GM18517 (cell line): ENCODE measurements at regions not wholly inside any gene's neighbourhood (a gene's known extent, or its start where the extent isn't known, plus 50 kb on each side); places are given as distances from the start of the nearest gene placed in this dataset.
"Not testable (repeated sequence)": the region's sequence is repeated elsewhere in the genome, so short reads cannot be mapped to it uniquely, and the experiment has no call there.

Experiments used
- ATAC-seq: cut with Tn5 transposase; IDR thresholded peaks from one replicate; pipeline ENCODE4 v1.9.1; 2021; ENCODE audit warnings: mild to moderate bottlenecking, moderate library complexity; ENCODE audit not compliant: unreplicated experiment

DNA sequence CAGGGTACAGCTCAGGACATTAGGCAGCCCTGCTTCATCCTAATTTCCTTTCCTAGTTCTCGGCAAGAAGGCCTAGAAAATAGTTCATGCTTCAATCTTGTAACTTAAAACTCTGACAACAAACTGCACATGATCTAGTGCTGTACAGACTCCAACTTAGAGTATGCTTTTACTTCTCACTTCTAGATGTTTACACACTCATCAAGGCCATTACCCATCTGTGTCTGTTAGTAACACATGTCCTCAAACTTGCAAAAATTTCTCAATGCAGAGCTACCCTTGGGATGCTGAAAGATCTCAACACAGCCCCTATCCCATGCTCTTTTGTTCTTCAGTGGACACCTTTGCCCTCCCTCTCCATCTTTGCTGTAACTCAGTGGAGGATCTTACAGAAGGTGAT, 252.0 kb downstream of the OSR1 start:
- ATAC-seq = no peak

DNA sequence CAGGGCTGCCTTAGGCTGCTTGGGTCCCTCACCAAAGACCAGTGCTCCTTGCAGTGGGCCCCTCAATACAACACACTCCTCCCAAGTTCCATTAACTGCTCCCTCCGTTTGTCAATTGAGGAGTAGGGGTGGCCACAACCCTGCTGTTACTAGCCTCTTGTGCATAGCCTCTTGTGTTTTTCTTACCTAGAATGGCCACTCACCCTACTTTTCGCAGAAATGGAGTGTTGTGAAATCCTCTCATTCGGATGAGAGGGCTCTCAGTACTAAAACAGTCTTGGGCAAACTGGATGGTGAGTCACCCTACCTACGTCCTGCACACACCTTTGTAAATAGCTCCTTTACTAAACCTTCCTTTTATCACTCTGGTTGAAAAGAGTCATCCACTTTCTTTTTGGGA, 253.9 kb downstream of the OSR1 start:
- ATAC-seq = no peak

DNA sequence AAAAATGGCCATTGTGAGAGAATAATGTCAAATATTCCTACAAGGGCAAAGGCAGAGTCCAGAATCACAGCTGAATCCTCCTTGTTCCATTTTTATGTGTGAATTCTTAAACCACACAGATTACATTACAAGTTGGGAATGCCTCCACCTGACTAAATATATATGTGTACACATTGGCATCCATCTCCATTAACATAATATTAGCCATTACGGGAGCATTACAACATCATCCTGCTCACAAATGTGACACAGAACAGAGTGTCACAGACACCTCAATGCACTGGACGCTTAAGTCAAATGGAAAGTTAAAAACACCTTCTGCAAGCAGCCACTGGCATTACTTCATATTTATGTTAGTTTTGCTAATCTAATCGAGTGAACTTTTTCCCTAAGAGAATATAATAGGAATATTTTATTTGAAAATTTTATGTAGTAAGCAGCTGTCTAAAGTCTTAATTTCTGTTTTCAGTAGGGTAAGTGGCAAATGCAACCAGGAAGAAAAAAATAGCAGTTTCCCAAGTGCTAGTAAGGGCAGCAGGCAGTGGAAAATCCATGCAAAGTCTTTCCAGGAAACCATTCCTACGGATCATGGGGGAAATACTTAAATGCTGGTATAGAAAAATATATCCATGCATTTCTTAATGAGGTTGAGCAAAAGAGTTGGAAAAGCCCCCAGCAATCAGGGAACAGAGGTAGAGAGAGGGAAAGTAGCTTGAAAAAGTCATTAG, 255.6 kb downstream of the OSR1 start:
- no peak for ATAC-seq

DNA sequence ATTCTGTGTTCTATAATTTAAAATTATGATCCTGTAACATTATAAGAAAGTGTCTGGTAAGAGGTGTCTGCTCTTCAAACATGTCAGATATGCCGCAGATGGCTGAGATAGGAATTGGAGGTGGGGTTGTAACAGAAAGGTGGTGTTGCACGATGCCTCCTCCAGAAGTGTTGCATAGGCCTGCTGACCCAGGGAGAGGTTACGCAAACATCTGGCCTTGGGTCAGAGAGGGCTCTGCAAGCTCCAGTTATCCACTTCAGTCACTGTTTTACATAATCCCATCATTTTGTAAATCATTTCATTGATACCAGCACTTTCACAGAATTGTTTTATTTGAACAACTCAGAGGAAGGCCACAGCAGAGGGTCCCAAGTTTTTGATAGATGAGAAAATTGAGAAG, 256.5 kb downstream of the OSR1 start:
- ATAC-seq = no peak

DNA sequence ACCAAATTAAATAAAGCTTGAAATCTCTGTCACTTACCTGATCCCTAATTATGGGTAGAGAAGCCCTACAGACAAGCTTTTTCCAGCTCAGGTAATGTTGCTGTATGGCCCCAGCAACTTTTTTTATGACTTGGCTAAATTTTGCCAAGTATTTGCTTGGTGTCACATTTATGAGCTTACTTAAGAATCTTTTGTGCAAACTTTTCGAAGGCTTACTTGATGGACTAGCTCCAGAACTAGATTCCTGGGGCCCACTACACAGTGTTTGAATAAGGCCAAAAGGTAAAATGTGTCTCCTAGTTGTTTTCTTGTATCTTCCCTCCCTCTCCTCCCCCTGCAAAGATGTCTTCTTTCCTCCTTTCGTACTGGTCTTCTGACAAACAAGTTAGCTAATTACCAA, 257.9 kb downstream of the OSR1 start:
- no peak for ATAC-seq

DNA sequence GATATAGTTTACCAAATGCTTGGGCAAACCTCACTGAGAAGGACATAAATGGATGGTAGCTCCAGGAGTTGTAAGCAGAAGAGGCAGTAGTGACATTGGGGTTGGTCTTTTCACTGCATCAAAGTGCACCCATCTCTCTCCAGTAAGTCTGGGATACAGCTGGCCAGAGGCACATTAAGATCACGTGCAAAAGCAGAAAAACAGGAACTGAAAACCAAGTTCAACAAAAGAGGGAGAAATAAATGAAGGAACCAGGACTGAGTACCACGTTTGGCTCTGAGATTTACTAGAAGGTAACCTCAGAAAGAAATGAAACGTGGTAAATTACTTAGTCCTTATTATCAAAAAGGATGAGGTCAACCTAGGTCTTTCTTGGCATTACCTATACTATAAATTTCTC, 259.2 kb downstream of the OSR1 start:
- no peak for ATAC-seq

DNA sequence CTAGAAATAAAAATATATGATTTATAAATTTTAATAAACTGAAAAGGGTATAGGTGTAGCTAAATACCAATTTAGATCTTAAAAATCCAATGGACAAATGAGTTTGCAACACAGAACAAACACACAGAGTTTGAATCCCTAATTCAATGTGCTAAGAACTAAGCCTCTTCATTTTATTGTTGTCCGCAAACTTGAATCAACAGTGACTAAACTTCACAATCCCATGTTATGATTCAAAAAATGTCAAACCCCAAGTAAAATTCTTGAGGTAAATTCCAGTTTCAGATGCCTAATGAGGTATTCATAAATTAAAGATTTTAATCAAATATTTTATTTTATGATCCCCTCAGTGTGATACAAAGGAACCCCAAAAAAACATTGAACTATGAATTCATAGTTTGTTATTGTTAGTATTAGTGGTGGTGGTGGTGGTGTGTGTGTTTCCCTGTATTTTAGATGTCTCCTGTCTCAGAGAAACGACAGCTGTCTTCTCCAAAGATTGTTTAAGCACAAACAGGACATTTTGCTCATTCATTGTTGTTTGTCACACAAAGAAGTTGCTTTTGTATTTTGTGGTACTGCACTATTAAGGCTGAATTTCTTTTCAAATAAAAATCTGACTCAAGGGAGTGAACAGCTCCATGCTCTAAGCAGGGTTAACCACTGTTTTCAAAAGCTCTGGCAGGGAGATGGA, 259.8 kb downstream of the OSR1 start:
- no peak for ATAC-seq

DNA sequence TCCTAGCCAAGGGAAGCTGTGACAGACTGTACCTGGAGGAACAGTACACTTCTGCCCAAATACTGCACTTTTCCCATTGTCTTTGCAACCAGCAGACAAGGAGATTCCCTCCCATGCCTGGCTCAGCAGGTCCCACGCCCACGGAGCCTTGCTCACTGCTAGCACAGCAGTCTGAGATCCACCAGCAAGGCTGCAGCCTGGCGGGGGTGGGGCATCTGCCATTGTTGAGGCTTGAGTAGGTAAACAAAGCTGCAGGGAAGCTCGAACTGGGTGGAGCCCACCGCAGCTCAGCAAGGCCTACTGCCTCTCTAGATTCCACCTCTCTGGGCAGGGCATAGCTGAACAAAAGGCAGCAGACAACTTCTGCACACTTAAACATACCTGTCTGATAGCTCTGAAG, 268.9 kb downstream of the OSR1 start:
- not testable (repeated sequence) for ATAC-seq

DNA sequence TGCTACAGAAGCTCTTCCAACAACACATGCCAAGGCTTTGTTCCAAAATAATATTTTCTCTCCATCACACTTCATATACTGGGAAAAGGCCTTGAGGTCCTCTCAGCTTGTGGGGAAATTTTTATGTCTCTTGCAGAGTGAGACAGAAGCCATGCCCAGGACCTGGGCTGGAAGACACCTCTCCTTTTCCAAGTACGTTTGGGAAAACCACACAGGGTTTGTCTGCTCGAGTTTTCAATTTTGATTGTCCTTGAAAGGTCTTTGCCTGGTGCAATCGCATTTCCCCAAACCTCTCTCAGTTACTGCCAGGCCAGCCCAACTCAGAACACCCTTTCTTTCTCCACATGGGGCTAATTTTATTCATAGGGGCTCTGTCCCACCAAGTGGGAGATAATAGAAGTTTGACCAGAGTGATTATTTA, 272.2 kb downstream of the OSR1 start:
- ATAC-seq = no peak

DNA sequence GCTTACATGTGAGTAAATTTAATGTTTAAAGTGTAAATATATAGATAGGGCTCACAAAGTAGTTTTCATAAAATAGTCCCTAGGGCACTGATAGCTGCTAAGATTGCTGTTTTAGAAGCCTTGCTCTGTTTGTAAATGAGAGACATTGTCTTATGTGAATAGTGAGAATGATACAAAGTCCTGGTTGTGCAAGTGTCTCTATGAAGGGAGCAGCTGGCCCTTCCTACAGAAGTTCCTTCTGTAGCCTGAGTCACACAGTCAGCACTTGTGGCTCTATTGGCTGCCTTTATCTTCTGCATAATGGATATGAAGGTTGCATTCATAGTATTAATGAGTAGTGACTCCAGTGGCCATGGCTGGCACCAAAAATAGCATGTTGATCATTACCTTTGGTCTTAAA, 279.7 kb downstream of the OSR1 start:
- ATAC-seq = no peak

DNA sequence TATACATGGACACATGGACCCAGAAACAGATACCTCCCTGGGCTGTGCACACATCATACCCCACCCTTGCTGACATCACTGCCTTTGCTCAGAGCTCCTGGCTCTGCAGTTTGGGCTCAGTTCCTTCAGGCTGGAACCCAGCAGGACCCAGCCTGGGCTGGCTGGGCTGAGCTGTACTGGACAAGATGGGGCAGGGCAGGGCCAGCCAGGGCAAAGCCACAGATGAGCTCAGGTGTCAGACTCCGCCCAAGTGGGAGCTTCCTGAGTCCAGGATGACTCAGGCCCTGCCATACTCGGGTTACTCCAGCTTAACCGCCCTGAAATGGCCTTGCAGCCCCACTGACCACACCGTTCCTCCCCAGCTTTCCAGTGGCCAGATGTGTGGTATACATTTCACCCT, 284.9 kb downstream of the OSR1 start:
- ATAC-seq = no peak

DNA sequence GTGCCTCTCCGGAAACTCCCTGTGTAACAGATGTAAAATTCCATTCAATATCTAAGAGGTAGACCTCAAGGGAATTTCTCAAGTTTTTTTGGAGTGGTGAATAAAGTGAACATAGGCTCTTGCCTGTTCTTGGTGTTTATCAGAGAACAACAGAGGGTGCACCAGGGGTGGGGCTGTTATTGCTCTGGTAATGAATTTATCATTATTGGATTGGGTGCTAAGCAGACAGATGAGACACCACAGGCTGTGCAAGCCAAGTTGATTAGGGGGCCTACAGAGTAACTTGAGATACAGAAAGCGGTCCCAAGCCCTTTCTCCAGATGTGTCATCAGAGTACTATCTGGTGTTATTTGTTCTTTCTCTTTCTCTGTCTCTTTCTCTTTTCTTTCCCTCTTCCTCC, 286.3 kb downstream of the OSR1 start:
- ATAC-seq = no peak

DNA sequence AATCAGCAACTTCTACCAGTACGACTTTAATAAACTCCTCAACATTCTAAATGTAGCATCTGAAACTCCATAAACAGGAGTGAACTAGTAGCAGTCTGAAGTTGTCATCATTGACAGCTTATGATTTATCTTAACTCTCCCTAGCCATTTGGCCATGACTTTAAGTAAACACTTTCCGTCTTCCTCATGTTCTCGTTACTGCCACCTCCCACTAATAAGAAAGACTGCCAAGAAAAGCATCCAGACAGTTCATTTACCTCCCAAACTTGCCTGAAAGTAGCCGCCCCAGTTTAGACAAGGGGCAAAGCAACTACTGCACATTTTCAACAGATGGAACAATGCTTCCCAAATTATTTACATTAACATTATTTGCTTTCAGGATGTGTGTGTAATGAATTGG, 287.5 kb downstream of the OSR1 start:
- no peak for ATAC-seq

DNA sequence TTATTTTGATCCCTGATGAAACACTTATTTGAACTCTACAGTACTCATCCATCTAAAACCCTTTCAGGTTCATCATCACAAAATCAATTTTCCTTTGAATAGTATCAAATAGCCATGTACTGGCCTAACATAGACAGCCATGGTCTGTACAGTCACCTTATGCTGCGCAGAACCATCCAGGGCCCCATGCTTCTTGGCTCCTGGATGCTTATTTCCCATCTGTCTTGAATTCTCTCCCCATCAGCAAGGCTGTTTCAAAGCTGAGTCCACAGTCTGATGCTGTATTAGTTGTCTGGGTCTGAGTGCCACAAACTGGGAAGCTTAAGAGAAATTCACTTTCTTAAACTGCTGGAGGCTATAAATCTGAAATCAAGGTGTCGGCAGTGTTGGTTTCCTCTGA, 290.2 kb downstream of the OSR1 start:
- ATAC-seq = no peak

DNA sequence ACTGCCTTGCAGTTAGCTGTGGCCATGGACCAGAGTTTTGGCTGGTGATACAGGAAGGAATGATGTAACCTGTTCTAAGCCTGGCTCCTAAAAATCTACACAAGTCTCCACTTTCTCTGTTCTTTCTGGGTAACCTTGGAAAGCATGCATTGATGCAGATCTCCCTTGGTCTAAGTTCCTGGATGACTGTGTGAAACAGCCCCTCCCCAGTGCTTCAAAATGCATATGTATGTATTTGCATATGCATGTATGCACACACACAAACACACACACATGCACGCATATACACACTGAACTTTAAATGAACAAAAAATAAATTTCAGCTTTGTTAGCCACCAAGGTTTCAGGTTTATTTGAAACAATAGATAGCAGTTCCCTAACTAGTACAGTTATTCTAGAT, 296.1 kb downstream of the OSR1 start:
- ATAC-seq = no peak

DNA sequence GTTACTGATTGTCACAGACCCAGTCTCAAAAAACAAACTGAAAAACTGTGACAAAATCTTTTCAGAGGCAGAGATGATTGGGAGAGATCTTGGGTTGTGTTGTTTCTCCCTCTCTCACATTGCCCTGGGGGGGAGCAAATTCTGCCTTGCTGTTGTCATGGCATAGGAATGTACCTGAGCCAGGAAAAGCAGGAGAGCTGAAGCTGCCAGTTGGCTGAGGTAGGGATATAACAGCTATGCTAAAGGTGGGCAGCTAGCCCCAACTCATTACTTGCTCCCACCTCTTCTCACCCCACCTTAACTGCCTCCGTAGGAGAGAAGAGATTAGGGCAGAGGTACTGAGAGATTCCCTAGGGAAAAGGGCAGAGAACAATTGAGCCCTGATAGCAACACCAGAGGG, 299.3 kb downstream of the OSR1 start:
- ATAC-seq = no peak

DNA sequence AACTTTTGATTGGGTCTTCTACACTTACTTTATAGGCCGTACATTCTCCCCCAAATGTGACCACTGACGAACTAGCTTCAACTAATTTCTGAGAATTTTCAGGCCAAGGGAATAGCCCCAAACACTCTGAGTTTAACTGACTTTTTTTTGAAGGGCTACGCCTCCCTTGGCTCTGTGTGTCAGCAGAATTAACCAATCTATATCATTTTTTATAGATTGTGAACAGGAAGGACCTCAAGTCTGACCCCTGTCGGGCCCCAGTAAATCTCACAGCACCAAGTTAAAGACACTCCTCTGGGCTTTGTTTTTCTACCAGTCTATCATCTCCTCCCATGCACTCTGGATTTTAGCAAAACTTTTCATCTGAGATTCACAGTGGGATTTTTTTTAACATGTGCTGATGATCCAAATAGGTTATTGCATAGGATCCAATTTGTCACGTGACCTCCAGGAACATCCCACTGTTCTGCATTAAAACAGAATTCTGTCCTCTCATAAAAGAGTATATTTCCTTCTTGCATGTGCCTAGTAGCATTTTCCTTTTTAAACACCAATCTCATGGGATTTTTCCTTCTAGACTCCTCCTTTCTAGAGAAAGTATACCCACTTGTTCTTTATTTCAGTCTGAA, 307.1 kb downstream of the OSR1 start:
- ATAC-seq = no peak

DNA sequence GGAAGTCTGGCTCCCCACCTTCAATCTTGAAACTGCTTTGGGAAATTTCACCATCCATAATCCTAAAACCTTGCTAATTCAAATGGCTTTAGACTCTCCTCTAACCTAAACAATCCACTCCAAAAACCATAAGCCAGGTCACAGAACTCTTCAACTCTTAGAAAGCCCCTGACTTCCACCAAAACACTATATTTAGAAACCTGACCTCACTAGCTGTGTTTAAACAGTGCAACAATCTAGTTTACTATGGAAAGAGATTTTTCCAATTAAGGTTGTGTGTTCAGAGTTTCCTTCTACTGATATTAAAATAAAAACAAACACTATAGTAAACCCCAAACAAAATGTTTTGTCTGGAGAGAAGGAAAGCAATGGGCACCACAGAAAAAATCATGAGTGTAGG, 308.1 kb downstream of the OSR1 start:
- no peak for ATAC-seq

DNA sequence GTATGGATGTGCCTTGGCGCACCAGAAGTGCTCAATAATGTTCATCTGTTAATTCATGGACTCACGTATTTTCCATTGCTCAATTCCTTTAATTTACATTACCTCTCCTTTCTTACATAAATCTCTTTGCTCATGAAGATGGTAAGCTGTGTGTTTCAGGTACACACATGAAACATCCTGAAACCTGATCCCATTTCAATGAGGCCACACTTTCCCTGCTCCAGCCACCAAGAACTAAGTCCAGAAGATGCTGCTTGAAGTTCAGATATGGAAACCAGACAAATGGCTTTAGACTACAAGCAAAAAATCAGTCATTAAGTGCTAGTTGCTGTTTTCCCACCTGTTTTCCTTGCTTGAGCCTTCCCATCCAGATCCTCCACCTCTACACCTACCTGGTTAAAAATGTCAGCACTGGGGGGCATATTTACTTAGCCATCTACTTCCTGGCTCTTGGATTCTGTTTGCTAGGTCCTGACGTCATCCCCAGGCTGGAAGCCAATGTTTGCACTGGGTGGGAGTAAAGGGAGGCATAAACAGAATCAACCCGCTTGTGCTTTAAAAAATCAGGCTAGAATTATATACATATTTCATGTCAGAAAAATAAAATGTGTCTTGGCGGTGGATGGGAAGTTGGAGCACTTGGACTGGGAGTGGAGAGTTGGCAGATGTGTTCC, 309.7 kb downstream of the OSR1 start:
- no peak for ATAC-seq

DNA sequence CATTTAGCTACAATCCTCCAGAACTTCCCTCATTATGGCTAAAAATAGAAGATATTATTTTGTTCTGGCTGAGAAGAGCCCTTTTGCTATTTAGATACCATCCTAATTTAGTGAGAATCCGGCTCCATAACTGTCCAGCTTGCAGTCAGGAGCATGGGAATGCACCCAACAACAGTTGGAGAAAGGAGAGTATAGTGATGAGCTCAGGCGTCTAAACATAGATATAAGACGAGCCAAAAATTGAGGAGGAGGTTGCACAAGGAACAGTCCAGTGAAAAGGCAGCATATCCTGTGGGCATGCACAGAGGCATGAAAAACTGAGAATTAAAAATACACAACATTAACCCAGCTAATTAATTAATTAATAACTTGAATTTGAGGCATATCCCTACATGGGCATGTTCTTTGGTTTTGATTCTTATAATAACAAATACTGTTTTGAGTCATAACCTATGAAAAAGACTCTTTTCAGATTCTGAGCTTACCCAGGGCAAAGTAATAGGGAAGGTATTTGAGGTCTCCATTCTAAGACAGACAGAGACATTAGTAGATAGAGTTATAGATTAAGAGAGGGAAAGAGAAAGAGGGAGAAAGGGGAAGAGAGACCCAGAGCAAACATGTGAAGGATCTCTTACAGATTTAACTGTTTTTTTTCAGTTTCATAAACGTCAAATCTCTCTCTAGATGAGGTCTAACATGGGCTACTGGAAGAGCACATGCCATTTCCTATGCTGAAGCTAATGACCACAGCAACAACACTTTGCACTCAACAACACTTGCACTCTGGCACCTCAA, 311.2 kb downstream of the OSR1 start:
- peak; percentile 88 for ATAC-seq

DNA sequence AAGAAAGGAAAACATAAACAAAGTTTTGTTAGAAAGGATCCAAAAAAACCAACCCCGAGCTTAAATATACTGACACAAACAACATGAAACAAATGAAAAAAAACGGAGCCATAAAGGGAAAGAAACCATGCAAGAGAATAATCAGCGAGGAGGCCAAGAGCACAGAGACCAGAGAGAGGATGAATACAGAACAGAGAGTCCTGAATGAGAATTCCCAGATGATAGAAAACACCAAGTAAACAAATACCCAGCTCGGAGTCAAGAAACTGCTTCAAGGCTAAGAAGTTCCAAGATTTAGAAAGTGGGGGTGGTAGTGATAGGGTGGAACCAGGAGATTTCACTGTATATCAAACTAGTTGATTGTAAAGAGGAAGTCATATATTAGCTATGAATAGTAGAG, 313.3 kb downstream of the OSR1 start:
- no peak for ATAC-seq
